WERI-Rb-1 (cell line): ENCODE measurements at regions not wholly inside any gene's neighbourhood (a gene's known extent, or its start where the extent isn't known, plus 50 kb on each side); places are given as distances from the start of the nearest gene placed in this dataset.

Source experiments
- DNase-seq: peaks from one replicate; pipeline ENCODE4 v3.0.0-alpha.2; 2020
- H3K27ac ChIP-seq: fragments of 250-450 bp; sonication (Bioruptor Pico); 2 replicates; pipeline ENCODE4 v1.5.1; 2020; ENCODE audit warnings: mild to moderate bottlenecking, moderate library complexity
- H3K27me3 ChIP-seq: fragments of 250-450 bp; sonication (Bioruptor Pico); 2 replicates; pipeline ENCODE4 v1.5.1; 2021; ENCODE audit warnings: mild to moderate bottlenecking, low read depth, moderate library complexity; ENCODE audit not compliant: insufficient read depth, severe bottlenecking
- H3K36me3 ChIP-seq: fragments of 250-450 bp; sonication (Bioruptor Pico); 2 replicates; pipeline ENCODE4 v1.5.1; 2020; ENCODE audit warnings: mild to moderate bottlenecking, moderate library complexity
- H3K4me3 ChIP-seq: 2 replicates; pipeline ENCODE4 v1.5.1; 2011; ENCODE audit warnings: low read depth, mild to moderate bottlenecking, control low read depth, low read length
- H3K9me3 ChIP-seq: fragments of 250-450 bp; sonication (Bioruptor Pico); 2 replicates; pipeline ENCODE4 v1.5.1; 2021; ENCODE audit warnings: mild to moderate bottlenecking, moderate library complexity; ENCODE audit not compliant: severe bottlenecking
- TF ChIP-seq, protein P1 (sequence below): IDR thresholded peaks from 2 replicates; pipeline ENCODE4 v1.5.1; 2011; ENCODE audit warnings: low read depth, mild to moderate bottlenecking, control low read depth, inconsistent platforms, low read length

GRCh38 chr4:151883747-151884146 is 122.9 kb upstream of the GATB start:
- no peak for DNase-seq

DNA sequence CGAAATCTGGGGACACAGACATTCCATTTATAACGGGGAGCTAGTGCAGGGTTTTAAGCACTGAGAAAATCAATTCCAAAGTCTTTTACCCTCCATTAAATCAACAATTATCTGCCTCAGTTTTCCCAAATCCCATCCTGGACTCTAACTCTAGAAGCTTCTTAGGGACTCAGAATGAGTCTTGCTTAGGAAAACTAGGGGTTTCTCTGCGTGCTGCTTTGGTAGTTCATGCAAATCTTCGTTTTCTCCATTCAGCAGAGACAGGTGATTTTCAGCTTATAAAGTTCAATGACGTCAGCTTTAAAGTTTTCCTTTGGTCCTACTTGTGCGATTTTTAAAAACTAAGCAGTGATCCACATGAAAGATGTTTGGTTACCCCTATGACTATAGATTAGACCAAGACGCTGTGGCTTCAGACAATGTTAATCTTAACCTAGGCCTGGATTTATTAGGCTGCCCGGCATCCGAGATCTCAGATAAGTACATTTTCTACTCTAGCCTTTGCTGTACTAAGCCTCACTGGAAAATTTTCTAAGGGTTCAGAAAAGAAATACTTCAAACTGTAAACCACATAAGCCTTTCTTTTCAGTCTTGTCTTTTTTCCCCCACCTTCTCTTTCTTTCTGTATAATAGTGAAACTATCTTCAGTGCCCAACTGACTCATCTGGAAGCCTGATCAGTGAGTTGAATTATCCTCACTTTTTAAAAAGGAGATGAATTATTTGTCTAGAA is 121.4 kb upstream of the GATB start:
- Histone ChIP-seq H3K27ac (no peak overlapping the region), H3K9me3 (no peaks in the 10 kb centered on the region), H3K4me3 (no peak overlapping the region), H3K36me3 (no peaks in the 10 kb centered on the region), H3K27me3 (peaks cover 90% of the 10 kb centered on the region)
- TF ChIP-seq, protein P1, sequence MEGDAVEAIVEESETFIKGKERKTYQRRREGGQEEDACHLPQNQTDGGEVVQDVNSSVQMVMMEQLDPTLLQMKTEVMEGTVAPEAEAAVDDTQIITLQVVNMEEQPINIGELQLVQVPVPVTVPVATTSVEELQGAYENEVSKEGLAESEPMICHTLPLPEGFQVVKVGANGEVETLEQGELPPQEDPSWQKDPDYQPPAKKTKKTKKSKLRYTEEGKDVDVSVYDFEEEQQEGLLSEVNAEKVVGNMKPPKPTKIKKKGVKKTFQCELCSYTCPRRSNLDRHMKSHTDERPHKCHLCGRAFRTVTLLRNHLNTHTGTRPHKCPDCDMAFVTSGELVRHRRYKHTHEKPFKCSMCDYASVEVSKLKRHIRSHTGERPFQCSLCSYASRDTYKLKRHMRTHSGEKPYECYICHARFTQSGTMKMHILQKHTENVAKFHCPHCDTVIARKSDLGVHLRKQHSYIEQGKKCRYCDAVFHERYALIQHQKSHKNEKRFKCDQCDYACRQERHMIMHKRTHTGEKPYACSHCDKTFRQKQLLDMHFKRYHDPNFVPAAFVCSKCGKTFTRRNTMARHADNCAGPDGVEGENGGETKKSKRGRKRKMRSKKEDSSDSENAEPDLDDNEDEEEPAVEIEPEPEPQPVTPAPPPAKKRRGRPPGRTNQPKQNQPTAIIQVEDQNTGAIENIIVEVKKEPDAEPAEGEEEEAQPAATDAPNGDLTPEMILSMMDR: no peak
- DNase-seq: no peak

More at GRCh38 chr4:151883747-151884146, 122.9 kb upstream of the GATB start:
- Histone ChIP-seq H3K4me3 (no peak overlapping the region), H3K9me3 (no peaks in the 10 kb centered on the region), H3K27me3 (peaks cover 93% of the 10 kb centered on the region), H3K27ac (no peak overlapping the region), H3K36me3 (no peaks in the 10 kb centered on the region)
- TF ChIP-seq, protein P1: no peak

GRCh38 chr4:151879705-151880445 is 119.1 kb upstream of the GATB start:
- H3K36me3 ChIP-seq: no peaks in the 10 kb centered on the region
- no peak overlapping the region for H3K27ac ChIP-seq
- no peaks in the 10 kb centered on the region for H3K9me3 ChIP-seq
- H3K4me3 ChIP-seq: no peak overlapping the region
- no peak for DNase-seq
- TF ChIP-seq, protein P1: no peak
- peaks cover 96% of the 10 kb centered on the region for H3K27me3 ChIP-seq

DNA sequence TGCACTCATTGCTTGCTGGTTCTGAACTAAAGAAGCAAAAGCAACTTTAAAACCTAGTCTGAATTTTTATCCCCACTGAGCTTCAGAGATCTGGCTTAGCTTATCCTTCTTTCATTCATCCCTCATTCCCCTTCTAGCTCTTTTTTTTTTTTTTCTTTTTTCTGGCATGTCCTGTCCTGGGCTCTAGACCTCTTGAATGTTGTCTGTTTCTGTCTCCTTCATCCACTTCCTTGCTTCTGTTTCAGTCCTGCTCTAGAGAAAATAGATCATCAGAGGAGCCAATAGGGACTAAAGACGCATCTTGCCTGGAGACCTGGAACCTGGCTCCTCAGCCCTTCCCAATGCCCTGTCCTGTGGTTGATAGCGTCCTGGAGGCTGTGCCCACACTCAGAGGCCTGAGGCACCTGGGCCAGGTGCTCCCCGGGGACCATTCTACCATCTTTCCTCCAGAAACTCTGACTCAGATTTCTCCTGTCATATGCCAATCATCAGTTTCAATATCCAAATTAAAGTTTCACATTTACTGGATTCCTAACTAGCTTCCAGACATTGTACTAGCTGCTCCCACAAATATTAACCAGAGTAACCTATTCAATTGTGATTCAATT is 115.7 kb upstream of the GATB start:
- no peak for DNase-seq
- Histone ChIP-seq H3K27ac (no peak overlapping the region), H3K4me3 (no peak overlapping the region)

GRCh38 chr4:151874328-151874727 is 113.5 kb upstream of the GATB start:
- Histone ChIP-seq H3K9me3 (no peaks in the 10 kb centered on the region), H3K36me3 (no peaks in the 10 kb centered on the region), H3K27me3 (peaks cover 94% of the 10 kb centered on the region), H3K4me3 (no peak overlapping the region), H3K27ac (no peak overlapping the region)
- DNase-seq: no peak
- TF ChIP-seq, protein P1: no peak

More for the DNA sequence above, 115.7 kb upstream of the GATB start:
- no peaks in the 10 kb centered on the region for H3K36me3 ChIP-seq
- TF ChIP-seq, protein P1: no peak
- H3K9me3 ChIP-seq: no peaks in the 10 kb centered on the region
- H3K27me3 ChIP-seq: peaks cover 96% of the 10 kb centered on the region
